NOMO-1 treated with DMSO at 0.1 percent for 48 hours (cell line): ENCODE measurements at regions not wholly inside any gene's neighbourhood (a gene's known extent, or its start where the extent isn't known, plus 50 kb on each side); places are given as distances from the start of the nearest gene placed in this dataset.

ENCODE experiments used
- DNase-seq: peaks from one replicate; lab custom pipeline; 2025; ENCODE audit not compliant: unreplicated experiment; lab: John Stamatoyannopoulos, UW

DNA sequence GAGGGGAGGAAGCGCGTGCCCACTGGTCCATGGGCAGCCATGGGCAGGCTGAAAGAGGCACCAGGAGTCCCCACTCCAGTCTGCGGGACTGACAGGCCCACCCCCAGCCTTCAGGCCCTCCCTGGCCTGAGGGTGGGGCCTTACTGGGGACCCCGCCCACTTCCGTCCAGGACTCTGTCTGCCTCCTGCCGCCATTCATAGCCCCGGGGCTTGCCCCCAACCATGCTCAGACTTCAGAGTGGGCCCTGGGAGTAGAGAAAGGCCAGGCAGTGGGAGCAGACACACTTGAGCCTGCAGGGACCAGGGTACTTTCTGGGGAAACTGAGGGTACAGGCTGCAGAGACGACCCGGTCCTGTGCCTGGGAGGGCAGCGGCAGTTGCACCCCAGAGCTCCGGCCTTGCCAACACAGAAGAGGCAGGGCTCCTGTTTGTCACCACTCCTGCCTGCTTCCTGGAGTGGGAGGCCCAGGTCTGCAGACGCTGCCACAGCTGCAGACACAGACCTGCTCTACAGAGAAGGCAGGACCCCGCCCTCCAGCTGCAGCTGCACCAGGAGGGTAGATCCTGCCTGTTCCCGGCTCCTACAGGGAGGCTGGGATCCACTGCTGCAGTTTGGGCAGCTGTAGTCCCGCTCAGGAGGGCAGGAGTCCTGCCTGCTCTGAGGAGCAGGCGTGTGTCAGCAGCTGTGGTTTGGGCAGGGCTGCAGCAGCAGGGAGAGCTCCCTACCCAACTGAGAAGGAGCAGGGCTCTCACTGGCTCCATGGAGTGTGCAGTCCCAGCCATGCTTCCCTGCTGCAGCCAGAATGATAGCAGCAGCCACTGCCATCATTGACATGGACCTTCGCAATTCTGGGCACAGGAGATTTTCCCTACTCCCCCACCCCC is 387.9 kb upstream of the ANO3 start:
- DNase-seq, result no peak

DNA sequence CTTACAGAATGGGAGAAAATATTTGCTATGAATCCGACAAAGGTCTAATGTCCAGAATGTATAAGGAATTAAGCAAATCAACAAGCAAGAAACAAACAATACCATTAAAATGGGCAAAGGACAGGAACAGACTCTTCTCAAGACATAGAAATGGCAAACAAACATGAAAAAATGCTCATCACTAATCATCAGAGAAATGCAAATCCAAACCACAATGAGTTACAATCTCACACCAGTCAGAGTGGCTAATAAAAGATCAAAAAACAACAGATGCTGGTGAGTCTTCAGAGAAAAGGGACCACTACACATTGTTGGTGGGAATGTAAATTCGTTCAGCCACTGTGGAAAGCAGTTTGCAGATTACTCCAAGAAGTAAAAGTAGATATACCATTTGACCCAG is 382.0 kb upstream of the ANO3 start:
- DNase-seq, result no peak

DNA sequence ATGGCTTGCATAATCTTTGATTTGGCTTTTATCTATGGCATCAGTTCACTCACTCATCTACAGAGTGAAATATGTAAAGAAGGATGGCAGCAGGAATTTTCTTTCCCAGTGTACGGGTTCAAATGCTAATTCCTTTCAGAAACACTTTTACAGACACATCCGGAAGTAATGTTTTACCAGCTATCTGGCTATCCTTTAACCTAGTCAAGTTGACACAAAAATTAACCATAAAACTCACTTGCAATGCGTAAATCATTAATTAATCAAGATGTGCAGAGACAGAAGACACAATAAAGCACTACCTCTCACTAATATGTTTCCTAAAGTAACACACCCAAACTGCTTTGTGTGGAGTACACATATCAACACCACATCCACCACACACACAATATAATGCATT is 378.9 kb upstream of the ANO3 start:
- DNase-seq, result no peak

- no peak for DNase-seq
Measured at GRCh38 chr11:25958045-25958444, 373.9 kb upstream of the ANO3 start.

DNA sequence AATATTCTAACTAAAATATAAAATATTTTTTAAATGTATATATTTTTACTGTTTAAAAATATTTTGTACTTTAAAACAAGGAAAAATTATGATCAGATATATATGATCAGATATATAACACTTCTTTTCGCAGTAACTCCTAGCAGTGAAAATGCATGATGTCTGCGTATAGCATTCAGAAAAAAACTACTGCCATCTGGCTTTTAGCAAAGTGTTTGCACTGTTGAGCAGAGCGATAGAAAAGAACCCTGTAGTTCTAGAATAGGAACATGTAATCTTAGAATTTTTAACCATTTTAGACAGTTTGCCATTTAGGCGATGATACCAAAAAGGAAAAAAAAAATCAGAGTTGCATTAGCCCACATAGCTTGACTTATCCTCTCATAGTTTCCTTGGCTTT is 370.4 kb upstream of the ANO3 start:
- DNase-seq, result no peak

DNA sequence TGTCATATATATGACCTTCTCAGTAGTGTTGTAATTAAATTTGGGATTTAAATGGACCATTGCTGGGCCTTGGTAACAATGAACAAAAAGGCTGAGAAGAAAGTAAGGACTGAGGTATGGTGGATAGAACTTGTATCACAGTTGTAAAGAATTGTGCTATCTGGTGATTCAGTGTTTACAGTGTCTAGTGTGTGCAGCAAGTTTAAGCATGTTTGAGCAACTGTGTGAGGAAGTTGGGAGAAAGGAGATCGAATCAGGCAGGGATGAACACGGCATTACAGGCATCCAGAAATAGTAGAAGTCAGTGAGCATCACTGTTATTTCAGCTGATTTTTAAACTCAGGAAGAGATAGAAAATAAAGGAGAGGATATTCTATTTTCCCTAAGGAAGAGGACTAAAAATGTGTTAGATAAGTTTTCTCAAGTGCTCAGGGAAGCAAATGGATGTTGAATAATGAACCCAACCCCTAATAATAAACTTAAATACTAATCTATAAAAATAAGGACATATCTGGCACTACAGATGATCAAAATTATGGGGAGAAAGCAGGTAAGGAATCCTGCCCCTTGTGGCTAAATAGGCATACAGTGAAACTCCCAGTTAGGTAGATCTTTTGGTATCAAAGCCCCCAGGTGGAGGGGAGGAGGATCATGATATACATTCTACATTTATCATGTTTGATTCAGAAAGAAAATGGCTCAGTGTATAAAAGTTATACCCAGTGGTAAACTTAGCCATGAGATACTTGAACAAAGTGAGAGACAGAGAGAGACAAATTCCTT is 361.0 kb upstream of the ANO3 start:
- DNase-seq, result no peak

DNA sequence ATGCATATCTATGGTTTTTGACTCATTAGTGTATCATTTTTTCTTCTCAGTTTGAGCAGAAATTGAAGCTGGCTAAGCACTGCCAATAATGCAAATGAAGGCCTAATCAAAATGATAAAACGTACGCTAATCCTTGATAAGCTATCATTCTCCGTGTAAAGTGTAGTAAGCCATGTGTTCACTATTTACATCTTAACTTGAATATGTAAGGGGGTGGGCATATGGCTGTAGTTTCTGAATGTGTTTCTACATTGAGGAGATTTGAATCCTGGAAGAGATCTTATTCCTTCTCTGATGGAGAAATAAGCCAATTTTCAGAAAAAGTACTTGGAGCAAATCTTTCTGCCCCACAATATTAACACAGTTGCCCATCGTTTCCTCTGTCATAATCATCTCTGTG is 351.8 kb upstream of the ANO3 start:
- no peak for DNase-seq

GRCh38 chr11:25981998-25982397 is 349.9 kb upstream of the ANO3 start:
- DNase-seq, result peak; percentile 24

- DNase-seq, result no peak
Measured at GRCh38 chr11:25983280-25983679, 348.6 kb upstream of the ANO3 start.

DNA sequence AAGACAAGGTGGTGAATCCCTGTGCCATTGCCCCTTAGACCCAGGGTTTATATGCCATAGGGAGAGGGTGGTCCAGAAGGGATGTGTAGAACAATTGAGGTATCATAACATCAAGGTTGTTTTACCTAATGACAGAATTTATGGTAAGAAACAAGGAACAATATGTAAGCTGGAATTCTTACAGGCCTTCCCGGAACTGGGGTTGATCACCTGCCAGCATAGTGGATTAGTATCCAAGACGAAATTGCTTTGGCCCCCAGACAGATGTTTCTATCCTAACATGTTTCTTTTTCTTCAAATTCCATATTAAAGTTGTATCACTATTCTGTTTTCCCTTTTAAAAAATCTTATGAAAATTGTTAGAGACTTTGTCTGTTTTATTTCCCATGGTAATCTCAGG is 343.8 kb upstream of the ANO3 start:
- no peak for DNase-seq

DNA sequence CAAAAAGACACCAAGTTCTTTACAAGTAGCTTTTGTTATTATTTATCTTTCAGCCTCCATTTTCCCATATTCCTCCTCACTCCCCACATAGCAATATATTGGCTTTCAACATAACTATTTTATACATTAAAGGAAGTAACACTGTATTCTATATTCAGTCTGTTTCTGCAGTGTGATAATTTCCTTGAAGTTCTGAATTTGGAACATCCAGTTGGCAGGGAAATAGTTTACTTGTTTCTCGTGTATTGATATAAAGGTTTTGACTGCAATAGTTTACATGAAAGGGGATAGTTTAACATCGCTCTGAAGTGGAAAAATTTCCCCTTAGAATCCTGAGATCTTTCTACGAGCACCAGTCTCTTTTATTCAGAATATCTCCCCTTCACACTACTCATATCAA is 341.5 kb upstream of the ANO3 start:
- no peak for DNase-seq

- DNase-seq, result no peak
Measured at GRCh38 chr11:25991476-25991875, 340.5 kb upstream of the ANO3 start.

- no peak for DNase-seq
Measured at GRCh38 chr11:25992294-25992693, 339.6 kb upstream of the ANO3 start.

DNA sequence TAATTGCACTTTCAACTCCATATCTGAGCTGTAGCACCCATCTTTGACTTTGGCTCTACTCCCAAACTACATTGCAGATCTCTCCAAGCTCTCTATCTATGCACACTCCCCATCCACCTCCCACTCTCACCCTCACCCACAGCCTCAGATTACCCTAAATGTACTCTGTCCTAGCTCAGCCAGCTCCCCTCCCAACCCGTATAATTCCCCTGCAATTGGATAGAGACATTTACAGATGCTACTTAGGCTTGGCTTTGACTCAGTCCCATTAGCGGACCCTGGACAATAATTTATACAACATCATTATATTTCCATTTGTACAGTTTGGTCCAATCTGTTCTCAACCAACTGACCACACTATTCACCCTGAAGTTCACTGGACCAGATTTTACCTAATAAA is 338.9 kb upstream of the ANO3 start:
- DNase-seq, result no peak

- no peak for DNase-seq
Measured at GRCh38 chr11:26011474-26011873, 320.5 kb upstream of the ANO3 start.

DNA sequence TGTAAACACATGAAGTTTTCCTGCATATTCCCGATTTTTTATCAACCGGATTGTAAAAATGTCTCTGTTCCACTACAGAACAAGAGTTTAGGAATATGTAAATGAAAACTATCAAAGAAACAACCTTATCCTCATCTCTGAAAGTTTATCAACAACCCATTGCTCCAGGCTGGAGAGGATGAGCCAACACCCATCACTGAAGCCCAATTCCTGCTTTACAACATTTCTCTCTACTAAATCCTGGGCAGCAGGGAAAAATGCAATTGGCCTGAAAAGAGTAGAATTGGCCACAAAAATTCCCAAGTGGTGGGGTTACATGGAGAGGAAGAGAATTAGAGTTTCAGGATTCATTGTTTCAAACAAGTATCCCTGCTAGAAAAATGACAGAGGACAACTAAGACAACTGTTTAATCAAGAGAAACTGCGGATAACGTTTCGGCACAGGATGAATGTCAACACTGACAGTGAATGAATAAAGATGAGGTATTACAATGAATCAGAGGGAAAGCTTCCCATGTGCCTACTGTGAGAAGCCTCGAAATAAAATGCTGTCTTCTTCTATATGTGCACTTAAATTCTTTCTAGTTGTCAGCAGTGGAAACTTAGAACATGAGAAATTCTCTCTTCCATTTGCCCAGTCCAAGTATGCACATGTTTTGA is 317.3 kb upstream of the ANO3 start:
- DNase-seq, result no peak

DNA sequence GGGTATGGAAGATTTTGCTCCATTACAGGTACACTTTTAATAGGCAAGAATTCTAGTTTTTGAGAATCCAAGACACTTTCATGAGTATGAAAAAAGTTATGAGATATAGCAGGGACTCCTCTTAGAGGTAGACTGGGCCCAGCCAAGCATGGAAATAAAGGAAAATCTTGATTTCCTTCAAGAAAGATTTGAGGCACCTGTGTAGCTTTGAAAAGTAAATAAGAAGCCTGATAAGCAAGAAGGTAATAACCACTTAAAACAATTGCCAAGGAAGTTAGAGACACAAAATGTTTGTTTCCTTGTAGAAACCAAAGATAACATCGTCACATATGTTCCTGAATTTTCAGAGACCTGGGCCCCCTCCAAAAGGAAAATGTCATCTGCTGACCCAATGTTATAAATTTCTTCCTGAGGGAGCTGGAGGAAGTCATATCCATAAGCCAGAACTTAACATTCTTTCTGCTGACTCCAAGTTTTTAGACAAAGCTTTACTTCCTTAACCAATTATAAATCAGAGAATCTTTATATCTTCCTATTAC is 314.5 kb upstream of the ANO3 start:
- no peak for DNase-seq

DNA sequence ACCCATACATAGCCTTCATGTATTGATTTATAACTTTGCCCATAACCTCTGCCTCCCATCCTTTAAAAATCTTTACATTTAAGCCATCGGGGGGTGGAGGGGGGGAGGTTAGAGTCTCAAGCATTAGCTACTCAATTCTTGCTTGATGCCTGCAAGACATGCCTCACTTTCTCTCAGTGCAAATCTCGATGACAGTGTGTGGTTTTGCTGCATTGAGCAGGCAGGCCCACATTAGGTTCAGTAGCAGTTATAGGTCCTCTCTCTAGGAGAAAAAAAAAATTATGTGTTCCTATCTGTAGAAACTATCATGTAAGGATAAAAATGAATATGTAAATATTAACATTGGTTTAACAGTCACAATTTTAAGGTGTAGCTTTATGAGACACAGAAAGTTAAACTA is 314.0 kb upstream of the ANO3 start:
- DNase-seq, result no peak

- DNase-seq, result no peak
Measured at GRCh38 chr11:26018336-26018735, 313.6 kb upstream of the ANO3 start.

- DNase-seq, result no peak
Measured at GRCh38 chr11:26019386-26019785, 312.5 kb upstream of the ANO3 start.

DNA sequence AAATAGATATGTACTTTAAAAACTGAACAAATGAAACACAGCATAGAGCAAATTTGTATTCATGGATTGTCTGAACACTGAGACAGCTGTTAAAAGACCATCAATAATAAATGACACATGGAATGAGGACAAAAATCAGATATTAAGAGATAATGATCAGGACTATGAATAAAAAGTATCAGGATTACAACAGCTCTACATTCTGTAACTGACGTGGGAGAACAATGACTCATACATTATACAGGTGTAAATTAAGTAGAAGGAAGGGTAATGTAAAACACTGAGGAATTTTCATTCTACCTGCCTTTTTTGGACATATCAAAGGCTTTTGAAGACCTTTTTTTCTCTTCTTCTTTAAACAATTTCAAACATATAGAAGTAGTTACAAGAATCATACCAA is 310.9 kb upstream of the ANO3 start:
- no peak for DNase-seq

GRCh38 chr11:26023057-26023456 is 308.9 kb upstream of the ANO3 start:
- DNase-seq, result no peak
